ENCODE measurements at regions not wholly inside any gene's neighbourhood (a gene's known extent, or its start where the extent isn't known, plus 50 kb on each side); places are given as distances from the start of the nearest gene placed in this dataset.

DNA sequence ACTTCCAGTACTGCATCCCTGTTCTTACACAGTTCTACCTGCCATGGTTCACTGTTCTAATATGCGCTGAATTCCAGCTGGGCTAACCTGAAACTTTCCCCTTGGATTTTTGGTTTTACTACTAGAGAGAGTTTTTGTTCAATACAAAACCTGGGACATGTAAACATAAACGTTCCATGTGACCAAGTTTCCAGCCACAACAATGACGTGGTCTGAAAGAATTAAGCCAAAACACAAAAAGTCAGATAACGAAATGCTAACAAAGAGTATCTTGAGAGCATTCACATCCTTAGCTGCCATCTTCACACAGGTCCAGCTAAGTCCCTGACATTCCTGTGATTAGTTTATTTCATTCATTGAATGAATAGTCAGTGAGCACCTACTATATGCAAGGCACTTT is 467.0 kb upstream of the PKDCC start:
- no peaks in the 10 kb centered on the region for H4K20me1 ChIP-seq (ENCODE audit: control insufficient read depth, insufficient read depth)
- H3K4me2 ChIP-seq (ENCODE audit: control insufficient read depth, insufficient read depth), result no peak overlapping the region
- H3K79me2 ChIP-seq (ENCODE audit: control insufficient read depth, insufficient read depth, low read length), result no peaks in the 10 kb centered on the region
- no peak for ATAC-seq
- CTCF ChIA-PET, result interaction anchor here (1.6 kb wide), 1 partner anchor 118 kb away, joined by 3 read pairs; no protein-coding TSS in a partner anchor
- SMC1A ChIA-PET (ENCODE audit: uncharacterized antibody, unreplicated experiment), result no interaction called here
- H2AFZ ChIP-seq (ENCODE audit: control insufficient read depth, low read depth, low read length), result no peak overlapping the region
- no peak overlapping the region for H3K9ac ChIP-seq (ENCODE audit: control insufficient read depth, insufficient read depth, low read length)
- H3K27ac ChIP-seq (ENCODE audit: control insufficient read depth, insufficient read depth), result no peak overlapping the region
- H3K4me3 ChIP-seq, result no peak overlapping the region
- no peak for TF ChIP-seq ZSCAN29 (IDR thresholded peaks at IDR 0.05)
- TF ChIP-seq, protein P1, sequence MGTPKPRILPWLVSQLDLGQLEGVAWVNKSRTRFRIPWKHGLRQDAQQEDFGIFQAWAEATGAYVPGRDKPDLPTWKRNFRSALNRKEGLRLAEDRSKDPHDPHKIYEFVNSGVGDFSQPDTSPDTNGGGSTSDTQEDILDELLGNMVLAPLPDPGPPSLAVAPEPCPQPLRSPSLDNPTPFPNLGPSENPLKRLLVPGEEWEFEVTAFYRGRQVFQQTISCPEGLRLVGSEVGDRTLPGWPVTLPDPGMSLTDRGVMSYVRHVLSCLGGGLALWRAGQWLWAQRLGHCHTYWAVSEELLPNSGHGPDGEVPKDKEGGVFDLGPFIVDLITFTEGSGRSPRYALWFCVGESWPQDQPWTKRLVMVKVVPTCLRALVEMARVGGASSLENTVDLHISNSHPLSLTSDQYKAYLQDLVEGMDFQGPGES (IDR thresholded peaks at IDR 0.05), result no peak
- TF ChIP-seq TAF1 (IDR thresholded peaks at IDR 0.05; ENCODE audit: borderline replicate concordance, low read depth, low read length), result no peak
- no peak for TF ChIP-seq FOS (IDR thresholded peaks at IDR 0.05; ENCODE audit: borderline replicate concordance, extremely low read depth, insufficient read length)
- no peak for TF ChIP-seq POU2F2 (IDR thresholded peaks at IDR 0.05; ENCODE audit: borderline replicate concordance, low read depth, low read length)
- TF ChIP-seq FOXM1 (IDR thresholded peaks at IDR 0.05; ENCODE audit: low read depth, low read length), result no peak
- no peak for TF ChIP-seq MYB (IDR thresholded peaks at IDR 0.05; ENCODE audit: borderline replicate concordance, low read depth, low read length)
- TF ChIP-seq, protein P2, sequence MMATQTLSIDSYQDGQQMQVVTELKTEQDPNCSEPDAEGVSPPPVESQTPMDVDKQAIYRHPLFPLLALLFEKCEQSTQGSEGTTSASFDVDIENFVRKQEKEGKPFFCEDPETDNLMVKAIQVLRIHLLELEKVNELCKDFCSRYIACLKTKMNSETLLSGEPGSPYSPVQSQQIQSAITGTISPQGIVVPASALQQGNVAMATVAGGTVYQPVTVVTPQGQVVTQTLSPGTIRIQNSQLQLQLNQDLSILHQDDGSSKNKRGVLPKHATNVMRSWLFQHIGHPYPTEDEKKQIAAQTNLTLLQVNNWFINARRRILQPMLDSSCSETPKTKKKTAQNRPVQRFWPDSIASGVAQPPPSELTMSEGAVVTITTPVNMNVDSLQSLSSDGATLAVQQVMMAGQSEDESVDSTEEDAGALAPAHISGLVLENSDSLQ (IDR thresholded peaks at IDR 0.05), result no peak
- no peak for TF ChIP-seq TARDBP (IDR thresholded peaks at IDR 0.05; ENCODE audit: borderline replicate concordance)
- TF ChIP-seq ZNF622 (IDR thresholded peaks at IDR 0.05), result no peak
- no peak for TF ChIP-seq NFIC (IDR thresholded peaks at IDR 0.05; ENCODE audit: low read depth, low read length)
- no peak for TF ChIP-seq RCOR1 (conservative IDR thresholded peaks at IDR 0.05; ENCODE audit: low read depth, low read length)
- RAD21 ChIA-PET (ENCODE audit: unreplicated experiment), result no interaction called here
- intact Hi-C loops (cut with micrococcal nuclease; ENCODE audit: unreplicated experiment), result no loop called here
- POLR2A ChIA-PET, result no interaction called here
- WGBS (ENCODE audit: insufficient coverage, insufficient replicate concordance, low lambda C conversion rate, missing lambda C conversion rate), result 25% methylated on average over 4 of the region's 4 CpGs
- no peaks in the 10 kb centered on the region for H3K4me1 ChIP-seq (ENCODE audit: control insufficient read depth, insufficient read depth, low read length)
- no peaks in the 10 kb centered on the region for H3K9me3 ChIP-seq (replicated peaks; ENCODE audit: control insufficient read depth, insufficient read depth, low read length)
- 0 out of 4 replicates have a peak, but pooled peaks cover 0 to 1% of the 10 kb centered on the region in 2 experiments for H3K27me3 ChIP-seq (replicated peaks in 1 of 2; ENCODE audit: control insufficient read depth in 2 of 2, insufficient read depth in 2 of 2, low read length in 1 of 2)
- BruUV-seq (replicated peaks), result no TSS peak
- H3K36me3 ChIP-seq (ENCODE audit: control insufficient read depth in 2 of 2, insufficient read depth in 2 of 2, low read length in 1 of 2), result no peaks in the 10 kb centered on the region
- in situ Hi-C loops (cut with MboI), result no loop called here
- DNase-seq (ENCODE audit: low read depth, low spot score), result no peak
- no peak for FAIRE-seq

Measured in GM12878 (cell line).